ENCODE measurements at regions not wholly inside any gene's neighbourhood (a gene's known extent, or its start where the extent isn't known, plus 50 kb on each side); places are given as distances from the start of the nearest gene placed in this dataset.

- TF ChIP-seq POLR2A (IDR thresholded peaks at IDR 0.05): no peak
- no peak for TF ChIP-seq CTCF (IDR thresholded peaks at IDR 0.05)
Measured at GRCh38 chr9:106482733-106483132, 380.2 kb upstream of the ZNF462 start.

Data from uterus (tissue), 2 donors.